D341Med (cell line): ENCODE measurements at regions not wholly inside any gene's neighbourhood (a gene's known extent, or its start where the extent isn't known, plus 50 kb on each side); places are given as distances from the start of the nearest gene placed in this dataset.

ENCODE experiments used
- DNase-seq: peaks from one replicate; pipeline ENCODE4 v3.0.0; 2012; ENCODE audit warnings: low spot score

- no peak for DNase-seq
Measured at GRCh38 chr9:24624481-24624880, 78.8 kb upstream of the IZUMO3 start.

GRCh38 chr9:24620741-24621140, 75.0 kb upstream of the IZUMO3 start:
- no peak for DNase-seq

- no peak for DNase-seq
Measured at GRCh38 chr9:24616863-24617262, 71.2 kb upstream of the IZUMO3 start.

- DNase-seq: peak; percentile 24
Measured at GRCh38 chr9:24614070-24614469, 68.4 kb upstream of the IZUMO3 start.

- DNase-seq: no peak
Measured at GRCh38 chr9:24608599-24608998, 62.9 kb upstream of the IZUMO3 start.

- no peak for DNase-seq
Measured at GRCh38 chr9:24602693-24603352, 57.1 kb upstream of the IZUMO3 start.
